ENCODE measurements at regions not wholly inside any gene's neighbourhood (a gene's known extent, or its start where the extent isn't known, plus 50 kb on each side); places are given as distances from the start of the nearest gene placed in this dataset.

DNA sequence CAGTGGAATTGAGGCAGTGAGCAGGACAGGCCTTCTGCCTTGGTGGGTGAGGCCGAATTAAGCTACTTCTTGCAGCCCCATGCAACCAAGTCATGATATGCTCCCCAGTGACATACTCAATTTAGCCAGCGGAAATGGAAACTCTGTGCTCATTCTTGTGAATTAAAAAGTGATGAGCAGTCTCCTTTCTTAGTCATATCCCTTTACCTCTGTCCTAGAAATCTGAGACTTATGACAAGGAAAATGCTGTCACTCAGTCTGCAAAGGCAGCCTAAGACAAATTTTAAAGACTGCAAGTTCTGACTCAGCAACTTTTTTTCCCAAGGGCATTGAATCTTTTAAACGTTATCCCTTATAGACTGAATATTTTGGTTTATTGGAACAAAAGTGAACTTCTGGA is 218.2 kb downstream of the SH3BP4 start:
- DNase-seq (ENCODE audit: low spot score): peak; percentile 79

- peak; percentile 86 for DNase-seq (ENCODE audit: low spot score)
Observed at GRCh38 chr2:235170536-235171521, 219.0 kb downstream of the SH3BP4 start.

DNA sequence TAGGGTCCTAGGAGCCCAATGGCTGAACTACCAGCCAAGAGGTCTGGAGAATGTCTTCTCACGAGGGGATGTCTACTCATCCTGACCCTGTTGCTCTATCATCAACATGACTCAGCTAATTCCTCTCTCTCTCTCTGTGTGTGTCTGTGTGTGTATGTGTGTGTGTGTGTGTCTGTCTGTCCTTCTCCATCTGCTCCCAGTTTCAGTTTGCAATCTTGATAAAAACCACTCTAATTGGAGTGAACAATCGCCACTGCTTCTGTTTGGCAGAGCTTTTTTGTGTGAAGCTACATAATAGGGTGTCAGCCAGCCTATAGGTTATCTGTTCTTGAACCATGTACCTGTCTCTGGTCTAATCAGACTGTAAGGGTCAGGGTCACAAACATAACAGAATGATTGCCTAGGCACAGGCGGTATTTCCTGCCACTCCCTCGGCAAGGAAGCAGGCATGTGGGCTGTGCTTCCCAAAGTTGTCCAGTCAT is 219.8 kb downstream of the SH3BP4 start:
- DNase-seq (ENCODE audit: low spot score): peak; percentile 75

DNA sequence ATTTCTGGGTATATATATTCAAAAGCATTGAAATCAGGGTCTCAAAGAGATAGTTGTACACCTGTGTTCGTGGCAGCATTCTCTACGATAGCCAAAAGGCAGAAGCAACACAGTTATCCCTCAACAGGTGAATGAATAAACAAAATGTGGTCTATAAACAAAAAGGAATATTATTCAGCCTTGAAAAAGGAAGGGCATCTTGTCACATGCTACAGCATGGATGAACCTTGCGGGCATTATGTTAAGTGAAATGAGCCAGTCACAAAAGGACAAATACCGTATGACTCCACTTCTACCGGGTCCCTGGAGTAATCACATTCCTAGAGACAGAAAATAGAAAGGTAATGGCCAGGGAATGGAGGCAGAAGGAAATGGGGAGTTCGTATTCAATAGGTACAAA is 228.8 kb downstream of the SH3BP4 start:
- DNase-seq (ENCODE audit: low spot score): no peak

DNA sequence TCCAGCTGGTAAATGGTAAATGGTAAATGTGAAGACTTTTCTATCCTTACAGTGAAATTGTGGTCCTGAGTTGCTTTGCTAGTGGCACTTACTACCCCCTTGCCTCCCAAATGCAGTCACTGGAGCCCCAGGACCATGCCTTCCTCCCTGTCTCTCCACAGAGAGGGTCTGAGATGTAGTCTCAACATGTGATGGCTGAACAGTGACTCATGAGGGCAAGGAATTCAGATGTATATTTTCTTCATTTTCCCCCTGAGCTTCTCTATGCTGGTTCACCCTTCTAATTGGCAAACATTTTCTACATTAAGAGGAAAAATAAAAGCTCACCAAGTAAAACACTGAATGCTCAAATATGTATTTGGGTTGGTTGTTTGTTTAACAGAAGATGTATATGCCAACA is 232.0 kb downstream of the SH3BP4 start:
- DNase-seq (ENCODE audit: low spot score): no peak

DNA sequence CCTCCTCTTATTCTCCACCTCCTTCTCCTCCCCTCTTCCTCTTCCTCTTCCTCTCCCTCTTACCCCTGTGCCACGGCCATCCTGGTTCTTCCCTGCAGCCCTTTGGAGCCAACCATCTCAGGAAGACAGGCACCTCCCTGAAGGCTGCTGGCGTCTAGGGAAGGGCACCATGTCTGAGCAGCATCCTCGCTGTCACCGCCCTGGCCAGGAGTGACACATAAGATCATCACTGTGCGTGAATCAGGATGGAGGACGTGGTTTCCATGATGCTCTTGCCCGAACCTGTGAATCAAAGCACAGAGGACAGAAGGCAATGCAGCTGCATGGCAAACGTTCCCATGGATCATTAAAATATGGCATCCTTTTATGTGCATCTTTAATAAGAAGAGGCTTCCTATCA is 236.0 kb downstream of the SH3BP4 start:
- DNase-seq (ENCODE audit: low spot score): no peak

- DNase-seq (ENCODE audit: low spot score): no peak
Observed at GRCh38 chr2:235191486-235191885, 239.7 kb downstream of the SH3BP4 start.

DNA sequence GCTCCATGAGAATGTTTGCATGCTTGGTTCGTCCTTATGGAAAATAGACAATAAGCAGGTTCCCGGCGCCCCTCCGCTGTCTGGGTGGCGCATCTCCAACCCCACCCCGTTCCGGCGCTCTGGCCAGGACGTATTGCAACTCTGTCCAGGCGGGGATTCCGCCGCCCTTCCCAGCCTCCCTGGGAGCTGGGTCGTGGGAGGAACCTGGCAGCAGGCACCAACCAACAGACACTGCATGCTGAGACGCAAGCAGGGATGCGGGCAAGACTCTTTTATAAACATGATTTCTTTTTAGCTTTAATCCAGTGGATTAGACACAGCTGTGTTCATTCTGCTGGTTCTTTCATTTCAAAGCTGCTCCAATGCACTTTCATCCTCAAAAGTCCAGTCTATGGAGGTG is 240.2 kb downstream of the SH3BP4 start:
- DNase-seq (ENCODE audit: low spot score): no peak

- no peak for DNase-seq (ENCODE audit: low spot score)
Observed at GRCh38 chr2:235194351-235194750, 242.5 kb downstream of the SH3BP4 start.

DNA sequence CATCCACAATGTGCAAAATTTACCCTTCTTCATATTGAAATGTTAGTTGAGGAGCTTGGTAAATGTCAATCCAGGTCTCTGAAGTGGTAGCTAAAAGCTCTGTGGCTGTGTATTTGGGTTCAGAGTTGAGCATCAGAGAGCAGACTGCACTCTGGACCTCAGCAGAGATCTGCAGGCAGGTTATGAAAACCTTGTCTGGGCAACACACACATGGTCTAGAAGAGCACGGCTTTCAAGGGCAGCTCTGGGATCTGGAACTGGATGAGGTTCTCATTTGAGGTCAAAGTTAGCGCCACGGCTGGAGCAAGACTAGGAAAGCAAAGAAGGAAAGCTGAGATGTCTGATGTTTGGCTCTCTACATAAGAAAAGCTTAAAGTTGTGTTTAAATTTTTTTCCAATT is 243.0 kb downstream of the SH3BP4 start:
- DNase-seq (ENCODE audit: low spot score): no peak

- no peak for DNase-seq (ENCODE audit: low spot score)
Observed at GRCh38 chr2:235195921-235196320, 244.1 kb downstream of the SH3BP4 start.

DNA sequence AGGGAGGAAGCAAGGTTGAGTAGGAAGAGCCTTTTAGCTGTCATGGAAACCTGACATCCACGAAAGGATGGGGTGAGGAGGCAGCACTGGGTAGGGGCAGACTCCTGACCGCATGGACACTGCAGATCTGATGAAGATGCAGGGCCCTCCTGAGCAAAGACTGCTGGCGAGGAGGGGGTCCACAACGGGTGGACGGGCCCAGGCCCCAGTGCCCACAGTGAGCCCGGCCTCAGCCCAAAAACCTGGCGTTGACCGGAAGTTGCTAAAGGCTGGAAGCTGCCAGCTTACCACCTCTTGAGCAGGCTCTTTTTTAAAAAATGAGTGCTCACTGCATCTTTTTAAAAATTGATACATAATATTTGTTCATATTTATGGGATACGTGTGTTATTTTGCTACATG is 247.3 kb downstream of the SH3BP4 start:
- DNase-seq (ENCODE audit: low spot score): no peak

- DNase-seq (ENCODE audit: low spot score): no peak
Observed at GRCh38 chr2:235200216-235200615, 248.4 kb downstream of the SH3BP4 start.

DNA sequence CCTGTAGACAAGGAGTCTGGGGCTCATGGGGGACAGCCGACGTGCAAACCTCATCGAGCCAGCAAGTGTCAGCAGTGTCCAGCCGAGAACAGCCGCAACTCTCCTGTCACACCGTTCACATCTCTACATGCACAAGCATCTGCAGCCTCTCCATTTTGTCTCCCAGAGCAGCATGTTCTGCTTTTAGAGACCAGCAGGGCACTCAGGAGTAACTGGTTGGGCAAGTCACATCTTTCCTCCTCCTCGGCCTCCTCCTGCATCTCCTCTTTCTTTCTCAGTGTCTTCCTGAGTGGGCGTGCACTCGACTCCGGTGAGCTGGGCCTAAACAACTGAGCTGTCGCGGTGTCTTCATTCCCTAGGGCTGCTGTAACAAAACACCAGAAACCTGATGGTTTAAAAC is 249.9 kb downstream of the SH3BP4 start:
- DNase-seq (ENCODE audit: low spot score): no peak

DNA sequence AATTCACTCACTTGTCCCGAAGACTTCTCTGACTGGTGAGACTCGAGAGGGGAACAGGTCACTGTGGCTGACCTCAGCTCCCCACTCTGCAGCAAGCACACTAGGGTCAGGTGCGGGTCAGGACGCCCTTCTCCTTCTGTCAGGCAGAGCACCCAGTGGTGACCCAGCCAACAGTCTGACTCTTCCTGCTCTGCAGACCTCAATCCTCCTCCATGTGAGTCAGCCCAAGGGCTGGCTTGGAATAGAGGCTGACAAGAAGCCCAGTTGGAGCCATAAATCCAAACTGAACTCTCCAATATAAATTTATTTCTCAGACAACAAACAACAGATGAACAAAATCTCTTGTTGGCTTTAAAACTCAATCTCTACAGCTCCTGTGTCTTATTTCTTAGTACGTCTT is 253.1 kb downstream of the SH3BP4 start:
- DNase-seq (ENCODE audit: low spot score): no peak

GRCh38 chr2:235206399-235206798 is 254.6 kb downstream of the SH3BP4 start:
- no peak for DNase-seq (ENCODE audit: low spot score)

DNA sequence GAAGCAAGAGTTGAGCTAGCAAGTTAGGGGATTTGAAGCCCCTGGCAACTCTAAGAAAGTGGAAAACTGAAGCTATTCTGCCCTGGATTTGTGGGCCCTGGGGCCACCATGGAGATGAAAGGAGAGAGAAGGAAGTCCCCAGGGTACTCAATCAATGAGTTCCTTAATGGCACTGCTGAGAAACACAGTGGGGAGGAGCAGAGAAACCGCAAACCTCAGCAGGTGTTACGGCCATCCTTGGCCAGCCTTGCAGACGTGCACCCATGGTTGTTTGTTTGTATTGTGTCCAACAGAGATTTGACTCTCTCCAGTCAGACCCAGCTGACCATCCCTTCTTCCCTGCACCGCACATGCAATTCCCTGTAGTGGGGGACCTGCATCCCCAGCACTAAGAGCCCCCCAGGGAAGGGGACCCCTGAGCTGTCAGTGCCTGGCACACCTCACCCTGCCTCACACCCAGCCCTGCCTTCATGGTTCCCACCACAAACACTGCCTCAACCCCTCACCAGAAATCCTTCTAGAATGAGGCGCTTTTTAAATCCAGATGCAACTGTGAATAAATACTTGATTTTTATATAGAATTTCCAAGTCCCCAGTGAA is 255.3 kb downstream of the SH3BP4 start:
- DNase-seq (ENCODE audit: low spot score): no peak

- no peak for DNase-seq (ENCODE audit: low spot score)
Observed at GRCh38 chr2:235211056-235211455, 259.2 kb downstream of the SH3BP4 start.

- no peak for DNase-seq (ENCODE audit: low spot score)
Observed at GRCh38 chr2:235212501-235213158, 260.8 kb downstream of the SH3BP4 start.

DNA sequence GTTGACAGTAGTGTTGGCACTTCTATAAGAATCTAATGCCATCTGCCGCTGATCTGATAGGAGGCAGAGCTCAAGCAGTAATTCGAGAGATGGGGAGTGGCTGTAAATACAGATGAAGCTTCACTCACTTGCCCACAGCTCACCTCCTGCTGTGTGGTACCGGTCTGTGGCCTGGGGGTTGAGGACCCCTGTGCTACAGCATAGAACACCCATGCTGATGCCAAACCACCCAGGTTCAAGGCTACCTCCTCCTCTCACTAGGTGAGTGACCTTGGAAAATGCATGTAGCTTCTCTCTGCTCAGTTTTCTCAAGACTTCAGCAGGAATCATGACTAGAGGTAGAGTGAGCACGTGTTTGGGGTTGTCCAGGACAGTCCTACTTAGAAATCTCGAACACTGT is 263.4 kb downstream of the SH3BP4 start:
- no peak for DNase-seq (ENCODE audit: low spot score)

GRCh38 chr2:235216901-235217300 is 265.1 kb downstream of the SH3BP4 start:
- no peak for DNase-seq (ENCODE audit: low spot score)

DNA sequence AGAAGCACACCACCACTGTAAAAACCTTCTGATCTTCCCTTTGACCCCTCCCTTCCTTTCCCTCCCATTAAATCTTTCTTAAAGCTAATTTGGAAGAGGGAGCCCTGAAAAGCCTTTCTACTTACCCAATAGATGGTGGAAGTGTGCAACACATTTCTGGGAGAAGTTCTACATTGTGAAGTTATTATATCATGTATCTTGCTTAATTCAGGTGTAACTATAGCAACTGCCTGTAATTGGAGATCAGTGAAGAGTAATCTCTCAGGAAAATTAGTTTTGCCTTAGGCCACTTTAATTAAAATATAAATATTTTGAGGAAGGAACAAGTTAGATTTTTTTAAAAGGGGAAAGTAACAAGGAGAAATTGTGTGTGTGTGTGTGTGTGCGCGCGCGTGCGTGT is 266.0 kb downstream of the SH3BP4 start:
- no peak for DNase-seq (ENCODE audit: low spot score)

- no peak for DNase-seq (ENCODE audit: low spot score)
Observed at GRCh38 chr2:235218486-235218907, 266.7 kb downstream of the SH3BP4 start.
